ENCODE measurements at regions not wholly inside any gene's neighbourhood (a gene's known extent, or its start where the extent isn't known, plus 50 kb on each side); places are given as distances from the start of the nearest gene placed in this dataset.

DNA sequence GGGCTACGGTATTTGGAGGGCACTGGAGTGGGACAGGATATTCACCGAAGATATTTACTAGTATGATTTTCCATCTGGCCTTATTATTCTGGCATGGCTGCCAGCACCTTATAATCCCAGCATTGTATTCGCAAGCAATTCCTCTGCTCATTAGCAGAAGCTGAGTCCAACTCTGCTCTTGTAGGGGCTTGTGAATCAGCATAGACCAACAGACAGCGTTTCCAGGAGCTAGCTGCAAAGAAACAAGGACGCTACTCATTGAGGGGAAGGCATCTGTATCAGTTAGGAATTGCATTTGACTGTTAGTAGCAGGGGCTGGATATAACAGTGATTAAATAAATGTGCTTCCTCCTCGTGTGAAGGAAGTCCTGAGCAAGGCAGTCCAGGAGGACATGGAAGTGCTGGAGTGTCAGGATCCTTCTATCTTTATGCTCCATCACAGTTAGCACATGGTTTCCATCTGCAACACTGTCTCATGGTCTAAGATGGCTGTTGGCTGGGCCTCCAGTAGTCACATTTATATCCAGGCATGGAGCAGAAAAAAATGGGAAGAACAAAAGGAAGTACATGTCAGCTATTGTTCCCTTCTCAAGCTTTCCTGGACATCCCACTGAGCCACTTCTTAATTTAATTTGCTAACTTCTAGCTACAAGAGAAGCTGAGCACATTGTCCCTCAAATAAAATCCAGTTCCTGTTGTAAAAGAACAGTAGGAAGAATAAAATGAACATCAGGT, 214.1 kb downstream of the C1D start:
- TF ChIP-seq, protein P1, sequence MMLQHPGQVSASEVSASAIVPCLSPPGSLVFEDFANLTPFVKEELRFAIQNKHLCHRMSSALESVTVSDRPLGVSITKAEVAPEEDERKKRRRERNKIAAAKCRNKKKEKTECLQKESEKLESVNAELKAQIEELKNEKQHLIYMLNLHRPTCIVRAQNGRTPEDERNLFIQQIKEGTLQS (IDR thresholded peaks at IDR 0.05), result no peak
- TF ChIP-seq HNF4A (conservative IDR thresholded peaks at IDR 0.05) (no peak), SP1 (IDR thresholded peaks at IDR 0.05) (no peak), RXRA (IDR thresholded peaks at IDR 0.05) (no peak), EGR1 (IDR thresholded peaks at IDR 0.05; ENCODE audit: low read depth in 2 of 2) (no peak), NR2F2 (IDR thresholded peaks at IDR 0.05) (no peak), TAF1 (conservative IDR thresholded peaks at IDR 0.05) (no peak), FOXA1 (IDR thresholded peaks at IDR 0.05) (no peak), RAD21 (IDR thresholded peaks at IDR 0.05) (no peak), YY1 (IDR thresholded peaks at IDR 0.05) (no peak), JUND (IDR thresholded peaks at IDR 0.05) (no peak)
- TF ChIP-seq, protein P2, sequence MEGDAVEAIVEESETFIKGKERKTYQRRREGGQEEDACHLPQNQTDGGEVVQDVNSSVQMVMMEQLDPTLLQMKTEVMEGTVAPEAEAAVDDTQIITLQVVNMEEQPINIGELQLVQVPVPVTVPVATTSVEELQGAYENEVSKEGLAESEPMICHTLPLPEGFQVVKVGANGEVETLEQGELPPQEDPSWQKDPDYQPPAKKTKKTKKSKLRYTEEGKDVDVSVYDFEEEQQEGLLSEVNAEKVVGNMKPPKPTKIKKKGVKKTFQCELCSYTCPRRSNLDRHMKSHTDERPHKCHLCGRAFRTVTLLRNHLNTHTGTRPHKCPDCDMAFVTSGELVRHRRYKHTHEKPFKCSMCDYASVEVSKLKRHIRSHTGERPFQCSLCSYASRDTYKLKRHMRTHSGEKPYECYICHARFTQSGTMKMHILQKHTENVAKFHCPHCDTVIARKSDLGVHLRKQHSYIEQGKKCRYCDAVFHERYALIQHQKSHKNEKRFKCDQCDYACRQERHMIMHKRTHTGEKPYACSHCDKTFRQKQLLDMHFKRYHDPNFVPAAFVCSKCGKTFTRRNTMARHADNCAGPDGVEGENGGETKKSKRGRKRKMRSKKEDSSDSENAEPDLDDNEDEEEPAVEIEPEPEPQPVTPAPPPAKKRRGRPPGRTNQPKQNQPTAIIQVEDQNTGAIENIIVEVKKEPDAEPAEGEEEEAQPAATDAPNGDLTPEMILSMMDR (IDR thresholded peaks at IDR 0.05; ENCODE audit: low read depth, low read length, missing input control), result no peak
- TF ChIP-seq, protein P3, sequence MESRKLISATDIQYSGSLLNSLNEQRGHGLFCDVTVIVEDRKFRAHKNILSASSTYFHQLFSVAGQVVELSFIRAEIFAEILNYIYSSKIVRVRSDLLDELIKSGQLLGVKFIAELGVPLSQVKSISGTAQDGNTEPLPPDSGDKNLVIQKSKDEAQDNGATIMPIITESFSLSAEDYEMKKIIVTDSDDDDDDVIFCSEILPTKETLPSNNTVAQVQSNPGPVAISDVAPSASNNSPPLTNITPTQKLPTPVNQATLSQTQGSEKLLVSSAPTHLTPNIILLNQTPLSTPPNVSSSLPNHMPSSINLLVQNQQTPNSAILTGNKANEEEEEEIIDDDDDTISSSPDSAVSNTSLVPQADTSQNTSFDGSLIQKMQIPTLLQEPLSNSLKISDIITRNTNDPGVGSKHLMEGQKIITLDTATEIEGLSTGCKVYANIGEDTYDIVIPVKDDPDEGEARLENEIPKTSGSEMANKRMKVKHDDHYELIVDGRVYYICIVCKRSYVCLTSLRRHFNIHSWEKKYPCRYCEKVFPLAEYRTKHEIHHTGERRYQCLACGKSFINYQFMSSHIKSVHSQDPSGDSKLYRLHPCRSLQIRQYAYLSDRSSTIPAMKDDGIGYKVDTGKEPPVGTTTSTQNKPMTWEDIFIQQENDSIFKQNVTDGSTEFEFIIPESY (IDR thresholded peaks at IDR 0.05), result no peak
- TF ChIP-seq, protein P4, sequence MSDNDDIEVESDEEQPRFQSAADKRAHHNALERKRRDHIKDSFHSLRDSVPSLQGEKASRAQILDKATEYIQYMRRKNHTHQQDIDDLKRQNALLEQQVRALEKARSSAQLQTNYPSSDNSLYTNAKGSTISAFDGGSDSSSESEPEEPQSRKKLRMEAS (IDR thresholded peaks at IDR 0.05), result no peak
- TF ChIP-seq, protein P5, sequence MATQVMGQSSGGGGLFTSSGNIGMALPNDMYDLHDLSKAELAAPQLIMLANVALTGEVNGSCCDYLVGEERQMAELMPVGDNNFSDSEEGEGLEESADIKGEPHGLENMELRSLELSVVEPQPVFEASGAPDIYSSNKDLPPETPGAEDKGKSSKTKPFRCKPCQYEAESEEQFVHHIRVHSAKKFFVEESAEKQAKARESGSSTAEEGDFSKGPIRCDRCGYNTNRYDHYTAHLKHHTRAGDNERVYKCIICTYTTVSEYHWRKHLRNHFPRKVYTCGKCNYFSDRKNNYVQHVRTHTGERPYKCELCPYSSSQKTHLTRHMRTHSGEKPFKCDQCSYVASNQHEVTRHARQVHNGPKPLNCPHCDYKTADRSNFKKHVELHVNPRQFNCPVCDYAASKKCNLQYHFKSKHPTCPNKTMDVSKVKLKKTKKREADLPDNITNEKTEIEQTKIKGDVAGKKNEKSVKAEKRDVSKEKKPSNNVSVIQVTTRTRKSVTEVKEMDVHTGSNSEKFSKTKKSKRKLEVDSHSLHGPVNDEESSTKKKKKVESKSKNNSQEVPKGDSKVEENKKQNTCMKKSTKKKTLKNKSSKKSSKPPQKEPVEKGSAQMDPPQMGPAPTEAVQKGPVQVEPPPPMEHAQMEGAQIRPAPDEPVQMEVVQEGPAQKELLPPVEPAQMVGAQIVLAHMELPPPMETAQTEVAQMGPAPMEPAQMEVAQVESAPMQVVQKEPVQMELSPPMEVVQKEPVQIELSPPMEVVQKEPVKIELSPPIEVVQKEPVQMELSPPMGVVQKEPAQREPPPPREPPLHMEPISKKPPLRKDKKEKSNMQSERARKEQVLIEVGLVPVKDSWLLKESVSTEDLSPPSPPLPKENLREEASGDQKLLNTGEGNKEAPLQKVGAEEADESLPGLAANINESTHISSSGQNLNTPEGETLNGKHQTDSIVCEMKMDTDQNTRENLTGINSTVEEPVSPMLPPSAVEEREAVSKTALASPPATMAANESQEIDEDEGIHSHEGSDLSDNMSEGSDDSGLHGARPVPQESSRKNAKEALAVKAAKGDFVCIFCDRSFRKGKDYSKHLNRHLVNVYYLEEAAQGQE (IDR thresholded peaks at IDR 0.05), result no peak
- DNase-seq (ENCODE audit: low spot score), result no peak
- H3K9ac ChIP-seq (ENCODE audit: low read depth in 1 of 2, low read length in 2 of 2), result no peak overlapping the region
- peaks cover 0 to 4% (median 0%) of the 10 kb centered on the region in 4 donors for H3K27me3 ChIP-seq (ENCODE audit: control insufficient read depth in 4 of 4, insufficient read depth in 4 of 4, low read length in 3 of 4)
- H3K4me1 ChIP-seq (ENCODE audit: control insufficient read depth in 4 of 4, insufficient read depth in 4 of 4, low read length in 3 of 4), result peaks cover 0 to 4% (median 1%) of the 10 kb centered on the region in 4 donors
- H3K27ac ChIP-seq (ENCODE audit: low read depth in 1 of 2, low read length in 2 of 2), result no peak overlapping the region
- no peaks in the 10 kb centered on the region for H3K36me3 ChIP-seq (ENCODE audit: control insufficient read depth in 4 of 4, insufficient read depth in 3 of 4, low read depth in 1 of 4, low read length in 3 of 4)
- no peaks in the 10 kb centered on the region for H3K9me3 ChIP-seq (ENCODE audit: control insufficient read depth in 4 of 4, low read length in 3 of 4)
- no peak overlapping the region for H3K4me3 ChIP-seq (ENCODE audit: low read depth in 1 of 3, low read length in 3 of 3)
- 83% methylated on average over 6 of the region's 6 CpGs for WGBS

DNA sequence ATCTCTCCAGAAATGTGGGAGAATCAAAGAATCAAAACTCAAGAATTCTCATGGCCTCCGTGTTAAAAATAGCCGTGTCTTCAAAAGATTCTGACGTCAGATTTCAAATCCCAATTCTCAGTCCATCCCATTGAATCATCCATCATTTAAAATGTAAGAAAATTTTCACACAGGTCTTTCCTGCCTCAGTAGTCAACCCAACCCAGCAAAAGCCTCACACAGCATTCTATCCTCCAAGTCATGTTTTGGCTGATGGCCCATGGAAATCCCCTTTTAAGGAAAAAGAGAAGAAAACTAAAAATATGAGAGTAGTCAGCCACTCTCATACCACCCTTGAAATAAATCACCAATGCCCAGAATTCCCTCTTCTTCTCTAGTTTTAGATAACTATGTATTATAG, 211.8 kb downstream of the C1D start:
- H3K4me3 ChIP-seq (ENCODE audit: low read depth in 1 of 3, low read length in 3 of 3), result no peak overlapping the region
- H3K4me1 ChIP-seq (ENCODE audit: control insufficient read depth in 4 of 4, insufficient read depth in 4 of 4, low read length in 3 of 4), result peaks cover 0 to 3% (median under 1%) of the 10 kb centered on the region in 4 donors
- no peaks in the 10 kb centered on the region for H3K9me3 ChIP-seq (ENCODE audit: control insufficient read depth in 4 of 4, low read length in 3 of 4)
- H3K36me3 ChIP-seq (ENCODE audit: control insufficient read depth in 4 of 4, insufficient read depth in 3 of 4, low read depth in 1 of 4, low read length in 3 of 4), result no peaks in the 10 kb centered on the region
- H3K27ac ChIP-seq (ENCODE audit: low read depth in 1 of 2, low read length in 2 of 2), result no peak overlapping the region
- H3K9ac ChIP-seq (ENCODE audit: low read depth in 1 of 2, low read length in 2 of 2), result no peak overlapping the region
- 89% methylated on average over 3 of the region's 3 CpGs for WGBS
- H3K27me3 ChIP-seq (ENCODE audit: control insufficient read depth in 4 of 4, insufficient read depth in 4 of 4, low read length in 3 of 4), result no peaks in the 10 kb centered on the region
- no peak for TF ChIP-seq YY1 (IDR thresholded peaks at IDR 0.05)
- TF ChIP-seq, protein P5 (IDR thresholded peaks at IDR 0.05), result no peak
- no peak for TF ChIP-seq FOXA2 (IDR thresholded peaks at IDR 0.05)
- no peak for TF ChIP-seq GABPA (IDR thresholded peaks at IDR 0.05 in 1 of 2, conservative IDR thresholded peaks at IDR 0.05 in 1 of 2)
- TF ChIP-seq JUND (IDR thresholded peaks at IDR 0.05), result no peak
- TF ChIP-seq, protein P3 (IDR thresholded peaks at IDR 0.05), result no peak
- TF ChIP-seq RXRA (IDR thresholded peaks at IDR 0.05), result no peak
- no peak for DNase-seq (ENCODE audit: low spot score)
